ENCODE measurements at regions not wholly inside any gene's neighbourhood (a gene's known extent, or its start where the extent isn't known, plus 50 kb on each side); places are given as distances from the start of the nearest gene placed in this dataset.

GRCh38 chr20:56840716-56841261 lies 211.7 kb downstream of the TFAP2C start:
- no peak for DNase-seq

GRCh38 chr20:56841346-56841908 lies 212.3 kb downstream of the TFAP2C start:
- DNase-seq = no peak

- no peak for DNase-seq
Observed at GRCh38 chr20:56842056-56842455, 212.9 kb downstream of the TFAP2C start.

- no peak for DNase-seq
Observed at GRCh38 chr20:56843386-56843785, 214.3 kb downstream of the TFAP2C start.

GRCh38 chr20:56843817-56844216 lies 214.7 kb downstream of the TFAP2C start:
- no peak for DNase-seq

- DNase-seq = no peak
Observed at GRCh38 chr20:56845546-56846086, 216.5 kb downstream of the TFAP2C start.

- no peak for DNase-seq
Observed at GRCh38 chr20:56848561-56848960, 219.5 kb downstream of the TFAP2C start.

- no peak for DNase-seq
Observed at GRCh38 chr20:56851552-56851951, 222.4 kb downstream of the TFAP2C start.

GRCh38 chr20:56855708-56856107 lies 226.6 kb downstream of the TFAP2C start:
- DNase-seq = no peak

GRCh38 chr20:56857950-56858349 lies 228.8 kb downstream of the TFAP2C start:
- DNase-seq = no peak

- no peak for DNase-seq
Observed at GRCh38 chr20:56859039-56859800, 230.1 kb downstream of the TFAP2C start.

GRCh38 chr20:56859801-56860261 lies 230.7 kb downstream of the TFAP2C start:
- no peak for DNase-seq

GRCh38 chr20:56860413-56860812 lies 231.3 kb downstream of the TFAP2C start:
- no peak for DNase-seq

GRCh38 chr20:56861590-56861989 lies 232.5 kb downstream of the TFAP2C start:
- no peak for DNase-seq

GRCh38 chr20:56865055-56865454 lies 235.9 kb downstream of the TFAP2C start:
- no peak for DNase-seq

GRCh38 chr20:56867128-56867527 lies 238.0 kb downstream of the TFAP2C start:
- no peak for DNase-seq

- no peak for DNase-seq
Observed at GRCh38 chr20:56868746-56869145, 239.6 kb downstream of the TFAP2C start.

GRCh38 chr20:56870271-56870670 lies 241.2 kb downstream of the TFAP2C start:
- DNase-seq = no peak

- no peak for DNase-seq
Observed at GRCh38 chr20:56871691-56872090, 242.6 kb downstream of the TFAP2C start.

- DNase-seq = no peak
Observed at GRCh38 chr20:56872620-56873458, 243.7 kb downstream of the TFAP2C start.

GRCh38 chr20:56873836-56874235 lies 244.7 kb downstream of the TFAP2C start:
- DNase-seq = no peak

- peak in 1 of 2 experiments; percentile 56 for DNase-seq
Observed at GRCh38 chr20:56875052-56875659, 246.1 kb downstream of the TFAP2C start.

- no peak for DNase-seq
Observed at GRCh38 chr20:56875803-56876202, 246.7 kb downstream of the TFAP2C start.

Measured in SW 1271 (cell line).